ENCODE measurements at regions not wholly inside any gene's neighbourhood (a gene's known extent, or its start where the extent isn't known, plus 50 kb on each side); places are given as distances from the start of the nearest gene placed in this dataset.
A peak's percentile ranks its signal among the peaks of the same experiment; 100 is the strongest.
"Not testable (repeated sequence)": the region's sequence is repeated elsewhere in the genome, so short reads cannot be mapped to it uniquely, and the experiment has no call there.

DNA sequence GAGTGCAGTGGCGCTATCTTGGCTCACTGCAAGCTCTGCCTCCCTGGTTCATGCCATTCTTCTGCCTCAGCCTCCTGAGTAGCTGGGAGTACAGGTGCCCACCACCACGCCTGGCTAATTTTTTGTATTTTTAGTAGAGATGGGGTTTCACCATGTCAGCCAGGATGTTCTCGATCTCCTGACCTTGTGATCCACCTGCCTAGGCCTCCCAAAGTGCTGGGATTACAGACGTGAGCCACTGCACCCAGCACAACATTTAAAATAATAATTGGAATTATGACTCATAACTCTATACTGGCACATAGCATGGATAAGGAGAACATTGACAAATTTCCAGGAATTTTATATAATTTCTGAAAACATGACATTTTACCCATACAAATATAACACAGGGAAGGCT lies 54.2 kb downstream of the DBET start:
- H3K4me3 Mint-ChIP-seq; H3K4me1 ChIP-seq (ENCODE audit: insufficient read depth, low read length); DNase-seq; POLR2A ChIA-PET (ENCODE audit: partially characterized antibody); H3K36me3 Mint-ChIP-seq; H3K36me3 ChIP-seq (ENCODE audit: insufficient read depth, low read length); intact Hi-C loops (cut with micrococcal nuclease); H3K27me3 Mint-ChIP-seq; H3K9me3 Mint-ChIP-seq; H3K27ac ChIP-seq (ENCODE audit: low read depth, low read length); H3K27ac Mint-ChIP-seq; H3K27me3 ChIP-seq (ENCODE audit: insufficient read depth, low read length); CTCF ChIA-PET (ENCODE audit: partially characterized antibody); H3K9me3 ChIP-seq (ENCODE audit: control insufficient read depth in 1 of 2, low read length in 2 of 2); H3K4me1 Mint-ChIP-seq; H3K4me3 ChIP-seq (ENCODE audit: low read length in 2 of 2): not testable (repeated sequence)

DNA sequence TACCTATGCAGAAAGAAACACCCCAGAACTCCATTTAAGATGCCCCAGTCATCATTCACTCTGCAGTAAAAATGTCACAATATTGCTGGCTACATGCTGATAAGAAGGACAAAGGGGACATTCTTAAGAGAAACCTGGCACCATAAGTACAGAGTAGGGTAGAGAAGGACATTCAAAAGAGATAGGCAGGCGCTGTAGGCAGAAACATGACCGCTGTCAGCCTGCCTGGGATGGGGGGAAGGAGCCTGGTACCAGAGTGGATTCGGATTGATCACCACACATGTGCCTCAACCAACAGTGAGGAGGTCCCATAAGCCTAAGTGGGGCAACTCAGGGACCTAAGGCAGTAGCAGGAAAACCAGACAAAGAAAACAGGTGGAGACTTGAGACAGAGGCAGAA lies 54.1 kb upstream of the DUX4 start:
- H3K36me3 ChIP-seq (ENCODE audit: insufficient read depth, low read length); intact Hi-C loops (cut with micrococcal nuclease); H3K4me1 Mint-ChIP-seq; H3K4me3 Mint-ChIP-seq; H3K27me3 ChIP-seq (ENCODE audit: insufficient read depth, low read length); H3K36me3 Mint-ChIP-seq; H3K27me3 Mint-ChIP-seq; POLR2A ChIA-PET (ENCODE audit: partially characterized antibody); H3K27ac Mint-ChIP-seq; H3K9me3 ChIP-seq (ENCODE audit: control insufficient read depth in 1 of 2, low read length in 2 of 2); CTCF ChIA-PET (ENCODE audit: partially characterized antibody); H3K9me3 Mint-ChIP-seq; H3K27ac ChIP-seq (ENCODE audit: low read depth, low read length); H3K4me1 ChIP-seq (ENCODE audit: insufficient read depth, low read length); DNase-seq; H3K4me3 ChIP-seq (ENCODE audit: low read length in 2 of 2): not testable (repeated sequence)

DNA sequence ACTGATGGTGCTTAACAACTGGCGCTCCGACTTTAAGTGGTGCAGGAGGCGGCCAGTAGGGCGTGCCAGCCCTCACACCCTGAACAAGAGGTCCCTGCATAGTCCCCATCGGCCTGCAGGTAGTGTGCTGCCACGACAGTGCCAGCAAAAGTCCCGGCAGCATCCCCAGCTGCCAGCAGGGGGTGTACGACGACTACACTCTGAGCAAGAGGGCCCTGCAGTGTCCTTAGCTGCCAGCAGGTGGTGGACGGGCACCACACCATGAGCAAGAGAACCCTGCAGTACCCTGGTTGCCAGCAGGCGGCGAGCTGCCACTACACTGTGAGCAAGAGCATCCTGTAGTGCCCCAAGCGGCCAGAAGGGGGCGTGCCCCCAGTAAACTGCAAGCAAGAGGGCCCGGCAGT lies 53.5 kb upstream of the DUX4 start:
- H3K27ac Mint-ChIP-seq; H3K4me3 ChIP-seq (ENCODE audit: low read length in 2 of 2); H3K36me3 ChIP-seq (ENCODE audit: insufficient read depth, low read length); H3K27me3 ChIP-seq (ENCODE audit: insufficient read depth, low read length); H3K4me1 ChIP-seq (ENCODE audit: insufficient read depth, low read length); H3K9me3 ChIP-seq (ENCODE audit: control insufficient read depth in 1 of 2, low read length in 2 of 2); H3K36me3 Mint-ChIP-seq; H3K27ac ChIP-seq (ENCODE audit: low read depth, low read length); POLR2A ChIA-PET (ENCODE audit: partially characterized antibody); H3K4me1 Mint-ChIP-seq; CTCF ChIA-PET (ENCODE audit: partially characterized antibody); H3K4me3 Mint-ChIP-seq; intact Hi-C loops (cut with micrococcal nuclease); H3K9me3 Mint-ChIP-seq; H3K27me3 Mint-ChIP-seq: not testable (repeated sequence)
- peak in 1 of 5 donors; percentile 46 for DNase-seq

DNA sequence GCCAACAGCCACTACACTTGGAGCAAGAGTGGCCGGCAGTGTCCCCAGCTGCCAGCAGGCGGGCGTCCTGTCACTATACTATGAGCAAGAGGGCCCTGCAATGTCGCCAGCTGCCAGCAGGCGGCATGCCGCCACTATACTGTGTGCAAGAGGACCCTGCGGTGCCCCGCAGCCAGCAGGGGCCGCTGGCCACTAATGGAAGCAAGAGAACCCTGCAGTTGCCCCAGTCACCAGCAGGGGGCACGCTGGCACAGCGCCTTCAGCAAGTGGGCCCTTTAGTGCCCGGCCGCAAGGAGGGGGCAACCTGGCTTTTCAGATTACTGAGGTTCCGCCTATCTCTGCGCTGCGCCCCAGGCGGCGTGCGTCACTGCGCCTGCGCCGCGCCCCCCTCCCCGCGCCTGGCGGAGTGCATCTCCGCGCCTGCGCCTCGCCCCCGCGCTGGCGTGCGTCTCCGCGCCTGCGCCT lies 53.0 kb upstream of the DUX4 start:
- H3K9me3 ChIP-seq (ENCODE audit: control insufficient read depth in 1 of 2, low read length in 2 of 2); H3K27me3 Mint-ChIP-seq; H3K4me3 ChIP-seq (ENCODE audit: low read length in 2 of 2); H3K4me1 Mint-ChIP-seq; H3K27ac Mint-ChIP-seq; H3K36me3 Mint-ChIP-seq; H3K4me3 Mint-ChIP-seq; H3K9me3 Mint-ChIP-seq; H3K4me1 ChIP-seq (ENCODE audit: insufficient read depth, low read length); H3K27ac ChIP-seq (ENCODE audit: low read depth, low read length); POLR2A ChIA-PET (ENCODE audit: partially characterized antibody); H3K27me3 ChIP-seq (ENCODE audit: insufficient read depth, low read length); intact Hi-C loops (cut with micrococcal nuclease); CTCF ChIA-PET (ENCODE audit: partially characterized antibody); H3K36me3 ChIP-seq (ENCODE audit: insufficient read depth, low read length): not testable (repeated sequence)
- DNase-seq, result peak in 1 of 5 donors; percentile 53

DNA sequence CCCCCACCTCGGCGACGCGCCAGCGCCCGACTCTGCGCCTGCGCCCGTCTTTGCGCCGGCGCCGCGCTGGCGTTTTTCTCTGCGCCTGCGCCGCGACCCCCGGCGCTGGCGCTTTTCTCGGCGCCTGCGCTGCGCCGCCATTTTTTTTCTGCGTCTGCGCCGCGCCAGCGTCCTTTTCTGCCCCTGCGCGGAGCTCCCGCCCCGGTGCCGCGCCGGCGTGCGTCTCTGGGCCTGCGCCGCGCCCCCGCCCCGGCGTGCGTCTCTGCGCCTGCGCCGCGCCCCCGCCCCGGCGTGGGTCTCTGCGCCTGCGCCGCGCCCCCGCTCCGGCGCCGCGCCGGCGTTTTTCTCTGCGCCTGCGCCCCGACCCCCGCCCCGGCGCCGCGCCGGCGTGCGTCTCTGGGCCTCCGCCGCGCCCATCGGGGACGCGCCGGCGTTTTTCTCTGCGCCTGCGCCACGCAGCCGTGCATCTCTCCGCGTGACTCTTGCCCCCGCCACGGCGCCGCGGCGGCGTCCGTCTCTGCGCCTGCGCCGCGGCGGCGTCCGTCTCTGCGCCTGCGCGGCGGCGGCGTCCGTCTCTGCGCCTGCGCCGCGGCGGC lies 52.4 kb upstream of the DUX4 start:
- not testable (repeated sequence) for H3K36me3 Mint-ChIP-seq

DNA sequence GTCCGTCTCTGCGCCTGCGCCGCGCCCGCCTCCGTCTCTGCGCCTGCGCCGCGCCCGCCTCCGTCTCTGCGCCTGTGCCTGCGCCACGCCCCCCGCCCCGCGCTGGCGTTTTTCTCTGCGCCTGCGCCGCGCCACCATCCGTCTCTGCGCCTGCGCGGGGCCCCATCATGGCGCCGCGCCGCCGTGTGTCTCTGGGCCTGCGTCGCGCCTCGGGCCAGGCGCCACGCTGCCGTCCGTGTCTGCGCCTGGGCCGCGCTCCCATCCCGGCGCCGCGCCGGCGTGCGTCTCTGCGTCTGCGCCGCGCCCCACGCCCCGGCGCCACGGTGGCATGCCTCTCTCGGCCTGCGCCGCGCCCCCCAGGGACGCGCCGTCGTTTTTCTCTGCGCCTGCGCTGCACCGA lies 51.8 kb upstream of the DUX4 start:
- H3K27me3 ChIP-seq (ENCODE audit: insufficient read depth, low read length), result no peaks in the 10 kb centered on the region
- H3K9me3 ChIP-seq (ENCODE audit: control insufficient read depth in 1 of 2, low read length in 2 of 2), result no peaks in the 10 kb centered on the region
- ChIA-PET CTCF (ENCODE audit: partially characterized antibody) (no interaction called here), POLR2A (ENCODE audit: partially characterized antibody) (no interaction called here)
- H3K27ac ChIP-seq (ENCODE audit: low read depth, low read length), result no peak overlapping the region
- Mint-ChIP-seq H3K27ac (no peak overlapping the region), H3K4me1 (no peaks in the 10 kb centered on the region), H3K4me3 (no peak overlapping the region), H3K36me3 (no peaks in the 10 kb centered on the region), H3K27me3 (no peaks in the 10 kb centered on the region), H3K9me3 (no peaks in the 10 kb centered on the region)
- no peaks in the 10 kb centered on the region for H3K4me1 ChIP-seq (ENCODE audit: insufficient read depth, low read length)
- no peaks in the 10 kb centered on the region for H3K36me3 ChIP-seq (ENCODE audit: insufficient read depth, low read length)
- intact Hi-C loops (cut with micrococcal nuclease), result no loop called here
- H3K4me3 ChIP-seq (ENCODE audit: low read length in 2 of 2), result no peak overlapping the region
- no peak for DNase-seq

More for the DNA sequence above, 52.4 kb upstream of the DUX4 start:
- H3K4me1 ChIP-seq (ENCODE audit: insufficient read depth, low read length); H3K9me3 ChIP-seq (ENCODE audit: control insufficient read depth in 1 of 2, low read length in 2 of 2); POLR2A ChIA-PET (ENCODE audit: partially characterized antibody); H3K27me3 Mint-ChIP-seq; DNase-seq; H3K27ac ChIP-seq (ENCODE audit: low read depth, low read length); H3K27ac Mint-ChIP-seq; H3K9me3 Mint-ChIP-seq; H3K36me3 ChIP-seq (ENCODE audit: insufficient read depth, low read length); intact Hi-C loops (cut with micrococcal nuclease); H3K4me3 ChIP-seq (ENCODE audit: low read length in 2 of 2); H3K4me1 Mint-ChIP-seq; H3K4me3 Mint-ChIP-seq; CTCF ChIA-PET (ENCODE audit: partially characterized antibody); H3K27me3 ChIP-seq (ENCODE audit: insufficient read depth, low read length): not testable (repeated sequence)

DNA sequence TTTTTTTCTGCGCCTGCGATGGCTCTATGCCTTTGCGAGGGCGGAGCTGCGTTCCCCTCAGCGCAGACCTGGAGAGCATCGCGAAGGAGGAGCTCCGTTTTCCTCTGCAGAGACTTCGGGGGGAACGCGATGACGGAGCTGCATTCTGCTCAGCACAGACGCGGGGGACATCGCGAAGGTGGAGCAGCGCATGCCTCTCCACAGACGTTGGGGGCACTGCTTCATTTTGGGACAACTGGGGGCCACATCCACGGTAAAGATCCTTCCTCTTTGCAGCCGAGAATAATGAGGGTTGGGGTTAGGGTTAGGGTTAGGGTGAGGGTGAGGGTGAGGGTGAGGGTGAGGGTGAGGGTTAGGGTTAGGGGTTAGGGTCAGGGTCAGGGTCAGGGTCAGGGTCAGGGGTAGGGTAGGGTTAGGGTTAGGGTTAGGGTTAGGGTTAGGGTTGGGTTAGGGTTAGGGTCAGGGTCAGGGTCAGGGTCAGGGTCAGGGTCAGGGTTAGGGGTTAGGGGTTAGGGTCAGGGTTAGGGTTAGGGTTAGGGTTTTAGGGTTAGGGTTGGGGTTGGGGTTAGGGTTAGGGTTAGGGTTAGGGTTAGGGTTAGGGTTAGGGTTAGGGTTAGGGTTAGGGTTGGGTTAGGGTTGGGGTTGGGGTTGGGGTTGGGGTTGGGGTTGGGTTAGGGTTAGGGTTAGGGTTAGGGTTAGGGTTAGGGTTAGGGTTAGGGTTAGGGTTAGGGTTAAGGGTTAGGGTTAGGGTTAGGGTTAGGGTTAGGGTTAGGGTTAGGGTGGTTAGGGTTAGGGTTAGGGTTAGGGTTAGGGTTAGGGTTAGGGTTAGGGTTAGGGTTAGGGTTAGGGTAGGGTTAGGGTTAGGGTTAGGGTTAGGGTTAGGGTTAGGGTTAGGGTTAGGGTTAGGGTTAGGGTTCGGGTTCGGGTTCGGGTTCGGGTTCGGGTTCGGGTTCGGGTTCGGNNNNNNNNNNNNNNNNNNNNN lies 51.1 kb upstream of the DUX4 start:
- H3K4me1 ChIP-seq (ENCODE audit: insufficient read depth, low read length); H3K4me3 Mint-ChIP-seq; H3K36me3 Mint-ChIP-seq; H3K27me3 ChIP-seq (ENCODE audit: insufficient read depth, low read length); H3K36me3 ChIP-seq (ENCODE audit: insufficient read depth, low read length); H3K27ac Mint-ChIP-seq; intact Hi-C loops (cut with micrococcal nuclease); H3K4me1 Mint-ChIP-seq; CTCF ChIA-PET (ENCODE audit: partially characterized antibody); H3K27me3 Mint-ChIP-seq; H3K4me3 ChIP-seq (ENCODE audit: low read length in 2 of 2); H3K9me3 Mint-ChIP-seq; H3K9me3 ChIP-seq (ENCODE audit: control insufficient read depth in 1 of 2, low read length in 2 of 2); POLR2A ChIA-PET (ENCODE audit: partially characterized antibody); H3K27ac ChIP-seq (ENCODE audit: low read depth, low read length): not testable (repeated sequence)
- peak in 1 of 5 donors; percentile 53 for DNase-seq
